GM12865 (cell line): ENCODE measurements at regions not wholly inside any gene's neighbourhood (a gene's known extent, or its start where the extent isn't known, plus 50 kb on each side); places are given as distances from the start of the nearest gene placed in this dataset.

Experiments
- DNase-seq: peaks from one replicate; pipeline ENCODE4 v3.0.0; 2010; ENCODE audit warnings: low read depth
- H3K4me3 ChIP-seq: 2 replicates; pipeline ENCODE4 v1.5.1; 2011; ENCODE audit warnings: mild to moderate bottlenecking, low read depth, low read length, control low read depth
- CTCF ChIP-seq: IDR thresholded peaks from 2 replicates; pipeline ENCODE4 v1.5.1; 2011; ENCODE audit warnings: low read length, control low read depth, low read depth, inconsistent platforms; ENCODE audit not compliant: insufficient read depth; ENCODE audit errors: missing control alignments

DNA sequence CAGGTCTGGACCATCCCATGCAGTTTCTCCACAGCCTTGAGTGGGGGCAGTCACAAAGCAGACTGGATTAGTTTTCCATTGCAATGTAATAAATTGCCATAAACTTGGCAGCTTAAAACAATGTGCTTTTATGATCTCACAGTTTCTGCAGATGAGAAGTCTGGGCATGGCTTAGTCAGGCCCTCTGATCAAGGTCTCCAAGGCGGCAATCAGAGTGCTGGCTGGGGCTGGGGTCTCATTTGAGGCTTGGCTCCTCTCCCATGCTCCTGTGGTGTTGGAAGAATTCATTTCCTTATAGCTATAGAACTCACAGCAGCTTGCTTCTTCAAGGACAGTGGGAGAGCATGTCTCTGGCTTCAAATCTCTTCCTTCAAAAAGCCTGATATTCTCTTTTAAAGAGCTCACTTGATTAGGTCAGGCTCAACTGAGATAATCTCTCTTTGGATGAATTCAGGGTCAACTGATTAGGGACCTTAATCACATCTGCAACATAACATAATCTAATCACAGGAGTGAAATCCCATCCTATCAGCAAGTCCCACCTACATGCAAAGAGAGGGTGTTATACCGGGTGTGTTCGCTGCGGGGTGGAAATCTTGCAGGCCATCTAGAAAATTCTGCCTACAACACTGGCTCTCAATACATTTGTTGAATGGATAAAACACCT lies 77.4 kb upstream of the SULF2 start:
- DNase-seq, result no peak
- no peak for TF ChIP-seq CTCF
- H3K4me3 ChIP-seq, result no peak overlapping the region

DNA sequence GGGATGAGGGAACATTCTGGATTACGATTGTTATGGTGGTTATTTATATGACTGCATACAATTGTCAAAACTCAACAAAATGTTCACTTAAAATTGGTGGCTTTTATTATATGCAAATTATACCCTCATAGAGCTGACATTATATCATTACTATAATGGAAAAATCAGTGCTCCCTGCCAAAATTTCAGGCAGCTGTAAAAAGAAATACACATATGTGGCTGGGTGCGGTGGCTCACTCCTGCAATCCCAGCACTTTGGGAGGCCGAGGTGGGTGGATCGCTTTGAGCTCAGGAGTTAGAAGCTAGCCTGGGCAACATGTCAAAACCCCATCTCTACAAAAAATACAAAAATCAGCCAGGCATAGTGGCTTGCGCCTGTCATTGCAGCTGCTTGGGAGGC lies 75.8 kb upstream of the SULF2 start:
- TF ChIP-seq CTCF, result no peak
- no peak overlapping the region for H3K4me3 ChIP-seq
- DNase-seq, result no peak

- TF ChIP-seq CTCF, result no peak
- H3K4me3 ChIP-seq, result no peak overlapping the region
- DNase-seq, result peak; percentile 15
Observed at GRCh38 chr20:47860049-47860830, 75.0 kb upstream of the SULF2 start.

DNA sequence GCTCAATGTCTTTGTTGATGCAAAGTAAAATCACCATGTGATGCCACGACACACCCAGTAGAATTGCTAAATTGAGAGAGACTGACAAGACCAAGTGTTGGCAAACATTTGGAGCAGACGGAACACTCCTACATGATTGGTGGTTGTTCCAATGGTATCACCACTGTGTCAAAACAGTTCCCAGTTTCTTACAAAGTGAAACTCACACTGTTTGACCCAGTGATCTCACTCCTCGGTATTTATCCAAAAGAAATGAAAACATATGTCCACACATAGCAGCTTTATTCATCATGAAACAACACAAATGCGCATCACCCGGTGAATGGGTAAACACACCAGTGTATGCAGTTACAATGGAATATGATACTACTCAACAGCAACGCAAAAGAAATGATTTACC lies 74.0 kb upstream of the SULF2 start:
- DNase-seq, result no peak
- no peak overlapping the region for H3K4me3 ChIP-seq
- TF ChIP-seq CTCF, result no peak

DNA sequence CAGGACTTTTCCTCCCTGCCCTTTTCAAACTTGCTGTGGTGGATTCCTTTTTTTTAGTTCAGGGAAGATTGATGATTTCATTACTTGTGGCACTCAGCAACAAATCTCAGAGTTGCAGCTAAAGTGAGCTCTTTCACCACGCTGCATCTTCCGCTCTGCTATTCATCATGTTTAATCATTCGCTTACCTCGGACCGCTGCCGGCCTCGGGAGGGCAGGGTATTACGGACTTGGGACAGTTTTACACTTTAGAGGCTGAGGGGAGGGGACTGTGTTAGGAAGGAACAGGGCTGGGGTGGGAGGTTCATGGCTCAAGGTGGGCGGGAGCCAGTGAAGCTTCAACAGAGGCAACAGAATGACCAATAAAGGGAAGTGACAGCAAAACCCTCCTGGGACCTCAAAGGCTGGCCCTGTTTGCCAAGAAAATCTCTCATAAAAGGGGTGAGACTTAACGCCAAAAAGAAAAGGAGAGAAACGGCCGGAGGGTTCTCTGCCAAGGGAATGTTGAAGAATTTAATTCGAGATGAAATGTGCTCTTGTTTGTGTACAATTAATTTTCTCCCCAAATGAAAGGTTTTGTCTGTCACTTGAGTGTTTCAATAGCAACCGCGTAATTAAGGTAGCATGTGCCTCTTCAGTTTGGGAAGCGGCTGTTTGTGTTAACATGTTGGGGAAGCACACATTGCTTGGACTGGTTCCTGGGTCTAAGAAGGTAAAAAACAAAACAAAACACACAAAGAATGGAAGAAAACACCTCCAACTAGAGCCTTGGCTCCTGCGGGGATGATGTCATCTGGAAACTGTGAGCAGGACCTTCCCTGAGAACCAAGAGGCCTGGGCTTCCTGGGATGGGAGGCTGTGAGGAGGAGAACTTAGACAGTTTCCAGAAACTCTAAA lies 72.5 kb upstream of the SULF2 start:
- no peak overlapping the region for H3K4me3 ChIP-seq
- TF ChIP-seq CTCF, result no peak
- peak; percentile 14 for DNase-seq

- H3K4me3 ChIP-seq, result no peak overlapping the region
- DNase-seq, result peak; percentile 36
- TF ChIP-seq CTCF, result no peak
Observed at GRCh38 chr20:47857187-47857568, 71.9 kb upstream of the SULF2 start.
